ENCODE measurements at regions not wholly inside any gene's neighbourhood (a gene's known extent, or its start where the extent isn't known, plus 50 kb on each side); places are given as distances from the start of the nearest gene placed in this dataset.

DNA sequence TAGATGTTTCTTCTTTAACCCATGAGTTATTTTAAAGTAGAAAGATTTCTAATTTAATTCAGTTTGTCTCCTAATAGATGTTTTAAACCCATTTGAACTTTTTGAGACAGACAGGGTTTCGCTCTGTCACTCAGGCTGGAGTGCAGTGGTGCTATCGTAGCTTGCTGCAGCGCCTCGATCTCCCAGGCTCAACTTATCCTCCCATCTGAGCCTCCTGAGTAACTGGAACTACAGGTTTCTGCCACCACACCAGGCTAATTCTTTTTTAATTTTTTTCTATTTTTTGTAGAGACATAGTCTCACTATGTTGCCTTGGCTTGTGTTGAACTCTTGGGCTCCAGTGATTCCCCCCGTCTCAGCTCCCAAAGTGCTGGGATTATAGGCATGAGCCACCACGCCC lies 53.0 kb upstream of the RAB18 start:
- Histone ChIP-seq H3F3A (ENCODE audit: control insufficient read depth, insufficient read depth) (no peaks in the 10 kb centered on the region), H3K4me1 (ENCODE audit: control insufficient read depth, low read length) (no peaks in the 10 kb centered on the region), H3K27me3 (ENCODE audit: control insufficient read depth, low read length) (peaks cover 4% of the 10 kb centered on the region), H3K27ac (ENCODE audit: low read depth, low read length) (no peak overlapping the region), H3K9me3 (ENCODE audit: control insufficient read depth, insufficient read depth, low read length) (no peaks in the 10 kb centered on the region), H3K79me2 (ENCODE audit: control insufficient read depth, low read length) (no peaks in the 10 kb centered on the region), H3K36me3 (ENCODE audit: control insufficient read depth, low read length) (no peaks in the 10 kb centered on the region), H3K4me2 (ENCODE audit: low read length) (no peak overlapping the region), H3K4me3 (ENCODE audit: low read length) (no peak overlapping the region), H4K20me1 (ENCODE audit: control insufficient read depth, insufficient read depth, low read depth, low read length) (no peaks in the 10 kb centered on the region), H3K9me2 (replicated peaks; ENCODE audit: control insufficient read depth, low read length) (no peaks in the 10 kb centered on the region)
- TF ChIP-seq, protein P1, sequence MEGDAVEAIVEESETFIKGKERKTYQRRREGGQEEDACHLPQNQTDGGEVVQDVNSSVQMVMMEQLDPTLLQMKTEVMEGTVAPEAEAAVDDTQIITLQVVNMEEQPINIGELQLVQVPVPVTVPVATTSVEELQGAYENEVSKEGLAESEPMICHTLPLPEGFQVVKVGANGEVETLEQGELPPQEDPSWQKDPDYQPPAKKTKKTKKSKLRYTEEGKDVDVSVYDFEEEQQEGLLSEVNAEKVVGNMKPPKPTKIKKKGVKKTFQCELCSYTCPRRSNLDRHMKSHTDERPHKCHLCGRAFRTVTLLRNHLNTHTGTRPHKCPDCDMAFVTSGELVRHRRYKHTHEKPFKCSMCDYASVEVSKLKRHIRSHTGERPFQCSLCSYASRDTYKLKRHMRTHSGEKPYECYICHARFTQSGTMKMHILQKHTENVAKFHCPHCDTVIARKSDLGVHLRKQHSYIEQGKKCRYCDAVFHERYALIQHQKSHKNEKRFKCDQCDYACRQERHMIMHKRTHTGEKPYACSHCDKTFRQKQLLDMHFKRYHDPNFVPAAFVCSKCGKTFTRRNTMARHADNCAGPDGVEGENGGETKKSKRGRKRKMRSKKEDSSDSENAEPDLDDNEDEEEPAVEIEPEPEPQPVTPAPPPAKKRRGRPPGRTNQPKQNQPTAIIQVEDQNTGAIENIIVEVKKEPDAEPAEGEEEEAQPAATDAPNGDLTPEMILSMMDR (IDR thresholded peaks at IDR 0.05; ENCODE audit: low read depth, low read length, poor library complexity, severe bottlenecking): no peak
- no peak for TF ChIP-seq EZH2phosphoT487 (IDR thresholded peaks at IDR 0.05; ENCODE audit: borderline replicate concordance, low read length)

DNA sequence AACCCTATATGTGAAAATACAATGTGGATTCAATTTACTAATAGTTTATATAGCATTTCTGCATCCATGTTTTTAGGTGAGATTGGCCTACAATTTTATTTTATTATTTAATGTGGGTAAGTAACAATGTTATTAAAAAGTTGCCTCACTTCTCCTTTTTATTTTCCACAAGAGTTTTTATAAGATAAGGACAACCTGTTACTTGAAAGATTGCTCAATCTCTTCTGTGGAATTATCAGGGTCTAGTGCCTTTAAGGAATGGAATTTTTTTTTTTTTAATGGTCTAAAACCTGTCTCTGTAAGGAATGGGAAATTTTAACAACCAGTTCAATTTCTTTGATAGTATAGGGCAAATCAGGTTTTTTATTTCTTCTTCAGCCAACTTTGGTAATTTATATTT lies 53.9 kb upstream of the RAB18 start:
- no peaks in the 10 kb centered on the region for H3K9me3 ChIP-seq (ENCODE audit: control insufficient read depth, insufficient read depth, low read length)
- H3F3A ChIP-seq (ENCODE audit: control insufficient read depth, insufficient read depth): no peaks in the 10 kb centered on the region
- H3K27me3 ChIP-seq (ENCODE audit: control insufficient read depth, low read length): peaks cover 4% of the 10 kb centered on the region; the same call in 1 of the 2 replicates
- no peaks in the 10 kb centered on the region for H3K79me2 ChIP-seq (ENCODE audit: control insufficient read depth, low read length)
- H3K4me2 ChIP-seq (ENCODE audit: low read length): no peak overlapping the region
- TF ChIP-seq EZH2phosphoT487 (IDR thresholded peaks at IDR 0.05; ENCODE audit: borderline replicate concordance, low read length): no peak
- TF ChIP-seq, protein P1 (IDR thresholded peaks at IDR 0.05; ENCODE audit: low read depth, low read length, poor library complexity, severe bottlenecking): no peak
- no peak overlapping the region for H3K27ac ChIP-seq (ENCODE audit: low read depth, low read length)
- H3K36me3 ChIP-seq (ENCODE audit: control insufficient read depth, low read length): no peaks in the 10 kb centered on the region
- H4K20me1 ChIP-seq (ENCODE audit: control insufficient read depth, insufficient read depth, low read depth, low read length): no peaks in the 10 kb centered on the region
- H3K9me2 ChIP-seq (replicated peaks; ENCODE audit: control insufficient read depth, low read length): no peaks in the 10 kb centered on the region
- H3K4me1 ChIP-seq (ENCODE audit: control insufficient read depth, low read length): no peaks in the 10 kb centered on the region
- H3K4me3 ChIP-seq (ENCODE audit: low read length): no peak overlapping the region

GRCh38 chr10:27449571-27449970 lies 54.5 kb upstream of the RAB18 start:
- Histone ChIP-seq H3K9me2 (replicated peaks; ENCODE audit: control insufficient read depth, low read length) (no peaks in the 10 kb centered on the region), H3K4me3 (ENCODE audit: low read length) (no peak overlapping the region), H3K79me2 (ENCODE audit: control insufficient read depth, low read length) (no peaks in the 10 kb centered on the region), H3K36me3 (ENCODE audit: control insufficient read depth, low read length) (no peaks in the 10 kb centered on the region), H3F3A (ENCODE audit: control insufficient read depth, insufficient read depth) (no peaks in the 10 kb centered on the region), H3K27ac (ENCODE audit: low read depth, low read length) (no peak overlapping the region), H3K27me3 (ENCODE audit: control insufficient read depth, low read length) (peaks cover 4% of the 10 kb centered on the region; the same call in 1 of the 2 replicates), H3K4me1 (ENCODE audit: control insufficient read depth, low read length) (no peaks in the 10 kb centered on the region), H4K20me1 (ENCODE audit: control insufficient read depth, insufficient read depth, low read depth, low read length) (no peaks in the 10 kb centered on the region), H3K9me3 (ENCODE audit: control insufficient read depth, insufficient read depth, low read length) (no peaks in the 10 kb centered on the region), H3K4me2 (ENCODE audit: low read length) (no peak overlapping the region)
- TF ChIP-seq, protein P1 (IDR thresholded peaks at IDR 0.05; ENCODE audit: low read depth, low read length, poor library complexity, severe bottlenecking): no peak

- no peaks in the 10 kb centered on the region for H3K9me2 ChIP-seq (replicated peaks; ENCODE audit: control insufficient read depth, low read length)
- no peak overlapping the region for H3K27ac ChIP-seq (ENCODE audit: low read depth, low read length)
- H3K4me3 ChIP-seq (ENCODE audit: low read length): no peak overlapping the region
- no peaks in the 10 kb centered on the region for H4K20me1 ChIP-seq (ENCODE audit: control insufficient read depth, insufficient read depth, low read depth, low read length)
- no peaks in the 10 kb centered on the region for H3K9me3 ChIP-seq (ENCODE audit: control insufficient read depth, insufficient read depth, low read length)
- H3K36me3 ChIP-seq (ENCODE audit: control insufficient read depth, low read length): no peaks in the 10 kb centered on the region
- no peaks in the 10 kb centered on the region for H3K4me1 ChIP-seq (ENCODE audit: control insufficient read depth, low read length)
- TF ChIP-seq, protein P1 (IDR thresholded peaks at IDR 0.05; ENCODE audit: low read depth, low read length, poor library complexity, severe bottlenecking): no peak
- TF ChIP-seq EZH2phosphoT487 (IDR thresholded peaks at IDR 0.05; ENCODE audit: borderline replicate concordance, low read length): no peak
- H3K27me3 ChIP-seq (ENCODE audit: control insufficient read depth, low read length): peaks cover 4% of the 10 kb centered on the region; the same call in 1 of the 2 replicates
- H3K4me2 ChIP-seq (ENCODE audit: low read length): no peak overlapping the region
- H3K79me2 ChIP-seq (ENCODE audit: control insufficient read depth, low read length): no peaks in the 10 kb centered on the region
- no peaks in the 10 kb centered on the region for H3F3A ChIP-seq (ENCODE audit: control insufficient read depth, insufficient read depth)
Measured at GRCh38 chr10:27448921-27449320, 55.2 kb upstream of the RAB18 start.

All from DOHH2 (cell line).